Rectal smooth muscle tissue (tissue), 1 donor: ENCODE measurements at regions not wholly inside any gene's neighbourhood (a gene's known extent, or its start where the extent isn't known, plus 50 kb on each side); places are given as distances from the start of the nearest gene placed in this dataset.

Source experiments
- H3K27ac ChIP-seq: one replicate; pipeline ENCODE4 v1.7.0; 2013; ENCODE audit warnings: low read depth, low read length, inconsistent platforms
- H3K27me3 ChIP-seq: one replicate; pipeline ENCODE4 v1.7.0; 2013; ENCODE audit warnings: low read length; ENCODE audit not compliant: control insufficient read depth, insufficient read depth
- H3K36me3 ChIP-seq: one replicate; pipeline ENCODE4 v1.7.0; 2013; ENCODE audit warnings: low read length; ENCODE audit not compliant: control insufficient read depth, insufficient read depth
- H3K4me1 ChIP-seq: one replicate; pipeline ENCODE4 v1.7.0; 2013; ENCODE audit warnings: low read length; ENCODE audit not compliant: control insufficient read depth, insufficient read depth
- H3K4me3 ChIP-seq: one replicate; pipeline ENCODE4 v1.7.0; 2013; ENCODE audit warnings: low read length
- H3K9ac ChIP-seq: one replicate; pipeline ENCODE4 v1.7.0; 2013; ENCODE audit warnings: low read length

DNA sequence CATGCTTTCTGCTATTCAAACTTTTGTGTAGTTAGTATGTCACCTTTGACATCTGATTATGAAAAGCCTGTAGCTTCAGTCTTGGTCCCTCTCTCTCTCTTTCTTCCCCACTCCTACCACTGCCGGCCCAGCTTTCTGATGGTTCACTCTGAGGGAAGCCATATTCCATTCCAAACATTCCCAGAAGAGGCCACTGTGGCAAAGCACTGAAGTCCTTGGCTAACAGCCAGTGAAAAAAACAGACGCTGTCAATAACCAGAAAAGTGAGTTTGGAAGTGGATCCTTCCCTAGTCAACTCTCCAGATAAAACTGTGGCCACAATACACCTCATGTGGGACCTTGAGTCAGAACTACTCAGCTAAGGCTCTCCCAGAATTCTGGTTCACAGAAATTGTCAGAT is 950.7 kb upstream of the PHF14 start:
- H3K9ac ChIP-seq = no peak overlapping the region
- H3K4me1 ChIP-seq = no peaks in the 10 kb centered on the region
- no peaks in the 10 kb centered on the region for H3K27me3 ChIP-seq
- no peaks in the 10 kb centered on the region for H3K36me3 ChIP-seq
- no peak overlapping the region for H3K27ac ChIP-seq
- H3K4me3 ChIP-seq = no peak overlapping the region

DNA sequence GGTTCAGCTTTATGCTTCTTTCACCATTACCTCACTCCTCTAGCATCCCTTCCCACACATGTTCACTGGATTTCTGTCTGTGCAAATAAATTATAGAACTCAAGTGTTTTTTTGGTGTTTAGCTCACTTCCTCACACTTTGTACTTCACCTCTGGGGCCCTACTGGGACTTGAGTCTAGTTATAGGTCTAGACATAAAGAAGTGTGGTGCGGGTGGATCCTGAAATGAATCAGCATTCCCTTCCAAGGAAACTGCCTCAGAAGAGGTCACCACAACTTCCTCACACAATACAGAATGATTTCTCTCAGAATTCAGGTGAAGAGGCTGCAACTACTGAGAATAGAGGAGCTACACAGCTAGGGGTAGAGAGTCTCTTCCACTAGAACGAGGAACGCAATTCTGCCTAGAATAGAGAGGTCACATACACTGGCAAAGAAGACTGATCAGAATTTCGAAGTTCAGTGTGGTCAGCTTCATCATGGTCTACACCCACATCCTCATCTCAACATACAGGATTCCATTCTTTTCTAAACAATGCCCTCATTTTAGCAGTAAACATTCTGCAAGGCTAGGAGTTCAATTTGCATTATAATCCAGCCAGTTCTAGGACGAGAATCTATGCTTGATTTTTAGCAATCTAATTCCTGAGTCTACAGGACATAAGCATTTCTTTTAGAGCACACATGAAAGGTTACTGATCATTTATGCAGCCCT is 938.7 kb upstream of the PHF14 start:
- Histone ChIP-seq H3K27me3 (no peaks in the 10 kb centered on the region), H3K36me3 (no peaks in the 10 kb centered on the region), H3K9ac (no peak overlapping the region), H3K4me3 (no peak overlapping the region), H3K4me1 (no peaks in the 10 kb centered on the region), H3K27ac (no peak overlapping the region)

DNA sequence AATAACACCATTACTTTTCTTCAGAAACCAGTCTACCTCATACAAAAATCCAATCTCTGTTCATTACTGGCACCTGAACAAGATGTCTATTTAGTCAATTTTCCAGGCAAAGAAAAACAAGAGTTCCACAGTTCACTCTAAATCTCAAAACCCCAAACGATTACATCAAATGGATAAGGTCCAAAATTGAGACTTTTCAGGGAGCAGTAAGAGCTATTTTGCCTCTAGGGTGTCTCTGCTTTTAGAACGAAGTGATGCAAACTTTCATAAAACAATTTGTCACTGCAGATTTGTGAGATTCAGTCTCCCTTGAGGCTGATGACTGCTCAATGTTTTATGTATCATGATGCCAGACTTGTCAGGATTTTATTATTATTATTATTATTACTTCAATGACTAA is 937.0 kb upstream of the PHF14 start:
- H3K27ac ChIP-seq = no peak overlapping the region
- H3K9ac ChIP-seq = no peak overlapping the region
- no peaks in the 10 kb centered on the region for H3K36me3 ChIP-seq
- no peaks in the 10 kb centered on the region for H3K27me3 ChIP-seq
- H3K4me3 ChIP-seq = no peak overlapping the region
- H3K4me1 ChIP-seq = no peaks in the 10 kb centered on the region

DNA sequence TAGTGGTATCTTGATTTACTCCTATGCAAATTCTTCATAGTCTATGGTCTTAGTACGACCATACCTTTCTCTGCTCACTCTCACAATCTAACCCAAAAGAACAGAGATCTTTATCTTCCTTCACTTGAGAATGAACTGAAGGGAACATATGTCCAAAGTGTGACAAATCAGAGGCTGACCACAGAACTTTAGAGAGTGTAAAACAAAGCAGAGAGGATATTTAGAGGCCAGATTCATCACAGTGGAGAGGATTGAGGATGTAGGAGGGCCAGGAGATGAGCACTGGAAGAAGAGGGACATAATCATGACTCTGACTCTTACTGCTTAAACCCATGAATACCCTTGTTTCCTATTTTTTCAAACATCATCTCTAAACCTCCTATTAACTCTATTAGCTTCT is 935.3 kb upstream of the PHF14 start:
- no peak overlapping the region for H3K27ac ChIP-seq
- H3K27me3 ChIP-seq = no peaks in the 10 kb centered on the region
- no peak overlapping the region for H3K4me3 ChIP-seq
- no peaks in the 10 kb centered on the region for H3K36me3 ChIP-seq
- H3K4me1 ChIP-seq = no peaks in the 10 kb centered on the region
- H3K9ac ChIP-seq = no peak overlapping the region

DNA sequence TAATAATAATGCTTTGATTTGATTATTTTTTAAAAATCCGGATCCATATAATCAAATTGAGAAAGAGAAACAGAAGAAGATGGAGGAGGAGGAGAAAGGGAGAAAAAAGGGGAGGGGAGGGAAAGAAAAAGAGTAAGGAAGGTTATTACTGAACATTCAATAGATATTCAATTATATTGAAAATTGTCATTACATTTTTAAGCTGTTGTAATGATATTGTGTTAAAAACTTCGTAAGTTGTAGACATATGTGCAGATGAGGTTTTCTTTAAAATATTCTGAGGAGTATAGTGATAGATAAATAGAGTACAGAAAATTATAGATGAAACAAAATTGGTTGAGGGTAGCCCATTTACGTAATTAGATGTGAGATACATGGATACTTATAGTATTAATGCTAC is 933.0 kb upstream of the PHF14 start:
- Histone ChIP-seq H3K36me3 (no peaks in the 10 kb centered on the region), H3K4me3 (no peak overlapping the region), H3K27ac (no peak overlapping the region), H3K4me1 (no peaks in the 10 kb centered on the region), H3K27me3 (no peaks in the 10 kb centered on the region), H3K9ac (no peak overlapping the region)

DNA sequence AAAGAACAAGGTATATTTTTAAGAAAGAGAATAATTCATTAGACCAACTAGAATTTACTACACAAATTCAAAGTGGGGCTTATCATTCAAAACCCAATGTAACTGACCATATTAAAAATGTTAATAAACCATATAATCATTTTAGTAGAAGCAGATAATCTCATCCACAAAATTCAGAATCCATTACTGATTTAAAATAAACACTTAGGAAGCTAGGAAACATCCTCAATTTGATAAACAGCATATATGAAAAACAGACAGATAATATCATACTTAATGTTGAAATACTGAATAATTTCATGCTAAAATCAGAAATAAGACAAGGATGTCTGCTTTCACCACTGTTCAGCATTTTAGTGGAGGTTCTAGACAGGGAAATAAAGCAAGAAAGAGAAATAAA is 902.8 kb upstream of the PHF14 start:
- no peak overlapping the region for H3K4me3 ChIP-seq
- H3K36me3 ChIP-seq = no peaks in the 10 kb centered on the region
- no peaks in the 10 kb centered on the region for H3K4me1 ChIP-seq
- H3K27ac ChIP-seq = no peak overlapping the region
- no peaks in the 10 kb centered on the region for H3K27me3 ChIP-seq
- no peak overlapping the region for H3K9ac ChIP-seq

DNA sequence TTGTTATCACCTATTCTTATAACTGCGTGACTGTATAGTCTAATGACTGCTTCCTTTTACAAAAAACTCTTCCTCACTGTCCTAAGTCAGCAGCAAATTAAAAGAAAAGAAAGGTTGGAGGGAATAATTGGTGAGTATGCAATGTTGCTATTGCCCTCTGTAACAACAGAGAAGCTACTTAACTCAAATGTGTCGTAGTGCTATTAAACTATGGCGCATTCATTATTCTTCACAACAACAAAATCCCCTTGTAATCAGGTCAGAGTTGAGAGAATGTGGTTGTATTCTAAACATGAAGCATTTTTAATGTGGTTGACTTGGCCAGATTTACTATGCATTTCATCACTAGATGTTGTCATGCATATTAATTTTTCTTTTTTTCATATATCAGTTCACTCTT is 897.8 kb upstream of the PHF14 start:
- Histone ChIP-seq H3K27ac (no peak overlapping the region), H3K4me3 (no peak overlapping the region), H3K9ac (no peak overlapping the region), H3K27me3 (no peaks in the 10 kb centered on the region), H3K36me3 (no peaks in the 10 kb centered on the region), H3K4me1 (no peaks in the 10 kb centered on the region)

DNA sequence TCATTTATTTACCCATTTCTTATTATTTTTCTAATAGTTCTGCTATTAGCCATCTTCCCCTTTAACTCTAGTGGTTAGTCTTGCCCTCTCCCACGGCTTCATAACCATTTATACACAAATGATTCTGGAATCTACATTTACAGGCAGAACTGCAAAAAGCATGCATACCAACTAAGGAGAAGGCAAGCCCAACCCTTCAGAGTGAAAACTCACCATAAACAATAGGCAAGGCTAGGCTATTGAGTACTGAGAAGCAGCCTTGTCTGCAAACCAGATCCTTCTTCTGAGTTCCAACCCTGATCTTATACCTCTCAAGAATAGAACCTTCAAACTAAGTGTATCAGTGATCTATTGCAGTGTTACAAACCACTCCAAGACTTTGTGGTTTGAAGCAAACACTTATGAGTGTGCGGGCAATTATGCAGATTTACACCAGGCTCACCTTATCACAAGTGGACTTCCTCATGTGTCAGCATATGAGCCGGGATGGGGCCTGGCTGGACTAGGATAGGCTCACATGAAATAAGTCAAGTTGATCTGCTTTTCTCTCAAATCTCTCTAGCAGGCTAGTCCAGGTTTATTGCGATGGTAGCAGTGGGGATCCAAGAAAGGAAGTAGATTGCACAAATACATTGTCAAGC is 896.9 kb upstream of the PHF14 start:
- H3K9ac ChIP-seq = no peak overlapping the region
- H3K27me3 ChIP-seq = no peaks in the 10 kb centered on the region
- no peaks in the 10 kb centered on the region for H3K4me1 ChIP-seq
- no peak overlapping the region for H3K4me3 ChIP-seq
- no peaks in the 10 kb centered on the region for H3K36me3 ChIP-seq
- H3K27ac ChIP-seq = no peak overlapping the region

DNA sequence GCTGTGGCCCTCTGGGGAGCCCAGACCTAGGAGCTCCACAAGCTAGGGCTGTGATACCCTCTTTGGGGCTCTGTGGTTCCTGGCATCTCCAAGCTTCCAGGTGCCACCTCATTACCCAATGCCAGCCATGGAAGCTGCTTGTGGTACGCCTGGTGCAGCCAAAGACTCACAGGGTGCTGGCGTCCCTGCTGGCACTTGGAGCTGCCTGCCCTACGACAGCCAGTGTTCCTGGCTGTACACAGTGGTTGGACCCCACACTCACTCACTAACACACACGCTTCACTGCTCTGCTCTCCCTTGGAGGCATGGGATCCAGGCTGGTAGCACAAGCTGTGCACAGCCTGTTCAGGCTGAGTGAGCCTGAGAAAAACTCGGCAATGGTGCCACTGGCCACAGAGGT is 894.1 kb upstream of the PHF14 start:
- H3K4me1 ChIP-seq = no peaks in the 10 kb centered on the region
- H3K36me3 ChIP-seq = no peaks in the 10 kb centered on the region
- no peak overlapping the region for H3K27ac ChIP-seq
- no peaks in the 10 kb centered on the region for H3K27me3 ChIP-seq
- no peak overlapping the region for H3K9ac ChIP-seq
- H3K4me3 ChIP-seq = no peak overlapping the region

DNA sequence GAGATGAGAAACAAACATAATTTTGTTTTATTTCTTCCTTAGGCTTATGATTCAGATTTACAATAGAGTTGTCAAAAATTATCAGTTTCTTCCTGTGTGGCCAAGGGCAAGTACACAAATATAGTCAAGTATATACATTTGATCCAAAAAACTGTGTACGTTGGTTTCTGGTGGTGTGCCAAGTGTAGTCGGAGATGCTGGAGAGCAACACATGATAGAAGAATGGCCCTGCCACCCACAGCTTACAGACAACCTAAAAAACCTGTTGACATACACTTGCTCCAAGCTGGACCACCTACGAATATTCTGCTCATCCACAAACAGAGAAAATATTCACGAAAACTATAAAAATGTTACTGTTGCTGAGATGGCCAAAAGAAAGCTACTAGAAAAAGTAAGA is 890.8 kb upstream of the PHF14 start:
- H3K27ac ChIP-seq = no peak overlapping the region
- no peaks in the 10 kb centered on the region for H3K4me1 ChIP-seq
- H3K36me3 ChIP-seq = no peaks in the 10 kb centered on the region
- no peak overlapping the region for H3K9ac ChIP-seq
- H3K4me3 ChIP-seq = no peak overlapping the region
- no peaks in the 10 kb centered on the region for H3K27me3 ChIP-seq

DNA sequence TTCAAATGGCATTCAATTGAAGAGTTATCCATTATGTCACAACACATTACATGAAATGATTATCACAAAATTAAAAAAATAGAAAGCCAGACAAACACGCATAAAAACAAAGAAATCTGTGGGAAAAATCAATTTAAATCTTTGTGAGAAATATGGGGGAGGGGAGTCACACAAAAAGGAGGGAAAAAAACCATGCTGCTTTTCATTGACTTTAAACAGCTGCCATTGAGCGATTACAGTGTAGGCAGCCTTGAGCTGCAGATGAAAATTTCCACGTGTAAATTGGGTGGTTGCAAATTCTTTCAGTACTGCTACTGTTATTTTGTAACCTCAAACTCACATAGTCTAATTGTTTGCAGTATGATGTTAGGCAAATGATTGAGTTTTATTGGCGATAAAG is 889.9 kb upstream of the PHF14 start:
- no peaks in the 10 kb centered on the region for H3K4me1 ChIP-seq
- no peak overlapping the region for H3K27ac ChIP-seq
- H3K9ac ChIP-seq = no peak overlapping the region
- H3K36me3 ChIP-seq = no peaks in the 10 kb centered on the region
- no peaks in the 10 kb centered on the region for H3K27me3 ChIP-seq
- H3K4me3 ChIP-seq = no peak overlapping the region

DNA sequence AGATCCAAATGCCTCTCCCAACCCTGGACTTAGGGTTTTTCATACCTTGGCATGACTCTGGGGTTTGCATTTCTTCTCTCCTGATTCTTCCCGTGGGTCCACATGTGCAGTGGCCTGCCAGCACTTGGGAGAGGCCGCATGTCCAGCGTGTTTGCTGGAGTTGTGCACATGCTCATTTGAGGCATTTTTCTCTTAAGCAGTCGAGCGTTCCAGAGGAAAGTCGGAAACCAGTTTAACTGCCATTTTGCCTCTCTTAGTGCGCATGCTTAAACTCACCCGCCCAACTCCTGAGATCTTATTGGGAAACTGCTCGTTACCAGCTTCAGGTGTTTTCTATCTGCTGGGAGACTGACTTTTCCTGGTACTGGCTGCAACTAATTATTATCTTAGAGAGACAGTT is 888.4 kb upstream of the PHF14 start:
- Histone ChIP-seq H3K36me3 (no peaks in the 10 kb centered on the region), H3K4me1 (no peaks in the 10 kb centered on the region), H3K9ac (no peak overlapping the region), H3K4me3 (no peak overlapping the region), H3K27ac (no peak overlapping the region), H3K27me3 (no peaks in the 10 kb centered on the region)

DNA sequence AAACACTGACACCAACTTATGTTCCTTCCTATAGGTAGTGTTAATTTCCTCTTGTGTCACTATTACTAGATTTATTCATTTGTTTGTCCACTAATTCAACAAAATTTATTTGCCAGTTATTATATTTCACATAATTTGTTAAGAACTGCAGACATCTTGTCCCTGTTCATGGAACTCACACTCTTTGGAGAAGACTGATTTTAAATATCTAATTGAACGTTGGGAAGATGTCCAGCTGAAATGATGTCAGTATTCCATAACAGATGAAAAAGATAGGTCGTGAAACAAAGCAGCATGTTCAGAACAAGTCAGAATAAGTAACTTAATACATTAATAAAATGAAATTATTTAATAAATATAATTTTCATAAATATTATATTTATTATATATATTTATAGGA is 873.1 kb upstream of the PHF14 start:
- Histone ChIP-seq H3K27me3 (no peaks in the 10 kb centered on the region), H3K36me3 (no peaks in the 10 kb centered on the region), H3K27ac (no peak overlapping the region), H3K9ac (no peak overlapping the region), H3K4me3 (no peak overlapping the region), H3K4me1 (no peaks in the 10 kb centered on the region)
